Cardiac fibroblast (primary cell): ENCODE measurements at regions not wholly inside any gene's neighbourhood (a gene's known extent, or its start where the extent isn't known, plus 50 kb on each side); places are given as distances from the start of the nearest gene placed in this dataset.
"Not testable (repeated sequence)": the region's sequence is repeated elsewhere in the genome, so short reads cannot be mapped to it uniquely, and the experiment has no call there.

Experiments
- DNase-seq, 2 donors: peaks; one replicate each; pipeline versions ENCODE4 v3.0.0 to v3.0.0-alpha.2; 2010; ENCODE audit warnings: low read depth in 2 of 2
- H3K4me3 ChIP-seq, 2 donors: replicated peaks in 1 of 2; 1 replicate in 1 of 2; 2 replicates in 1 of 2; pipeline ENCODE4 v1.5.1; 2011; ENCODE audit warnings: low read depth in 2 of 2, low read length in 2 of 2, mild to moderate bottlenecking in 2 of 2, moderate library complexity in 1 of 2
- CTCF ChIP-seq: IDR thresholded peaks from one replicate; pipeline ENCODE4 v1.5.1; 2011; ENCODE audit warnings: low read depth, mild to moderate bottlenecking, low read length, inconsistent platforms

GRCh38 chr3:135581806-135582205 lies 383.7 kb upstream of the PPP2R3A start:
- H3K4me3 ChIP-seq = no peak overlapping the region
- TF ChIP-seq CTCF = no peak
- no peak for DNase-seq

- no peak for DNase-seq
- no peak for TF ChIP-seq CTCF
- H3K4me3 ChIP-seq = no peak overlapping the region
Observed at GRCh38 chr3:135582800-135583199, 382.7 kb upstream of the PPP2R3A start.

GRCh38 chr3:135596563-135596962 lies 369.0 kb upstream of the PPP2R3A start:
- DNase-seq = no peak
- no peak overlapping the region for H3K4me3 ChIP-seq
- TF ChIP-seq CTCF = no peak

GRCh38 chr3:135597855-135598254 lies 367.7 kb upstream of the PPP2R3A start:
- DNase-seq = no peak
- no peak overlapping the region for H3K4me3 ChIP-seq
- TF ChIP-seq CTCF = no peak

GRCh38 chr3:135598597-135598996 lies 366.9 kb upstream of the PPP2R3A start:
- TF ChIP-seq CTCF = no peak
- DNase-seq = no peak
- no peak overlapping the region for H3K4me3 ChIP-seq

- H3K4me3 ChIP-seq, DNase-seq: not testable (repeated sequence)
Observed at GRCh38 chr3:135604512-135604911, 361.0 kb upstream of the PPP2R3A start.

GRCh38 chr3:135618123-135618522 lies 347.4 kb upstream of the PPP2R3A start:
- no peak for TF ChIP-seq CTCF
- no peak overlapping the region for H3K4me3 ChIP-seq
- DNase-seq = no peak
